LHCN-M2 (cell line): ENCODE measurements at regions not wholly inside any gene's neighbourhood (a gene's known extent, or its start where the extent isn't known, plus 50 kb on each side); places are given as distances from the start of the nearest gene placed in this dataset.

Experiments
- DNase-seq: peaks from one replicate; pipeline ENCODE4 v3.0.0-alpha.2; 2012; ENCODE audit warnings: low read depth

- no peak for DNase-seq
Measured at GRCh38 chr1:221621683-221622082, 120.2 kb downstream of the DUSP10 start.

- DNase-seq = no peak
Measured at GRCh38 chr1:221622389-221622788, 119.5 kb downstream of the DUSP10 start.

- DNase-seq = peak; percentile 23
Measured at GRCh38 chr1:221625026-221625425, 116.9 kb downstream of the DUSP10 start.

- DNase-seq = no peak
Measured at GRCh38 chr1:221626041-221626440, 115.8 kb downstream of the DUSP10 start.

- DNase-seq = no peak
Measured at GRCh38 chr1:221630236-221630635, 111.7 kb downstream of the DUSP10 start.

- no peak for DNase-seq
Measured at GRCh38 chr1:221631556-221631955, 110.3 kb downstream of the DUSP10 start.

GRCh38 chr1:221632072-221632471 is 109.8 kb downstream of the DUSP10 start:
- no peak for DNase-seq

GRCh38 chr1:221633841-221634409 is 108.0 kb downstream of the DUSP10 start:
- DNase-seq = no peak

GRCh38 chr1:221634606-221635005 is 107.3 kb downstream of the DUSP10 start:
- no peak for DNase-seq

- no peak for DNase-seq
Measured at GRCh38 chr1:221635305-221635704, 106.6 kb downstream of the DUSP10 start.

GRCh38 chr1:221636096-221636495 is 105.8 kb downstream of the DUSP10 start:
- DNase-seq = no peak

GRCh38 chr1:221636967-221637366 is 104.9 kb downstream of the DUSP10 start:
- DNase-seq = no peak

GRCh38 chr1:221637641-221638041 is 104.2 kb downstream of the DUSP10 start:
- DNase-seq = peak; percentile 66

GRCh38 chr1:221638595-221638994 is 103.3 kb downstream of the DUSP10 start:
- peak; percentile 11 for DNase-seq

- no peak for DNase-seq
Measured at GRCh38 chr1:221641811-221642210, 100.1 kb downstream of the DUSP10 start.

GRCh38 chr1:221643404-221644144 is 98.3 kb downstream of the DUSP10 start:
- no peak for DNase-seq

GRCh38 chr1:221644145-221644448 is 97.8 kb downstream of the DUSP10 start:
- DNase-seq = no peak

- DNase-seq = no peak
Measured at GRCh38 chr1:221644663-221645258, 97.1 kb downstream of the DUSP10 start.

GRCh38 chr1:221648201-221648600 is 93.7 kb downstream of the DUSP10 start:
- no peak for DNase-seq
